Stimulated activated naive CD8-positive, alpha-beta T cell treated with anti-CD3 and anti-CD28 coated beads, Interleukin-15, Interleukin-2, amounts not matched to agents 100 ng/mL and 50 ng/mL, for 24 hours (primary cell): ENCODE measurements at regions not wholly inside any gene's neighbourhood (a gene's known extent, or its start where the extent isn't known, plus 50 kb on each side); places are given as distances from the start of the nearest gene placed in this dataset.

Experiments
- H3K27ac Mint-ChIP-seq: one replicate; pipeline ENCODE4 v1.8.0; 2021; ENCODE audit warnings: mild to moderate bottlenecking, mixed read lengths
- H3K27me3 Mint-ChIP-seq: one replicate; pipeline ENCODE4 v1.8.0; 2021; ENCODE audit warnings: mixed read lengths
- H3K36me3 Mint-ChIP-seq: one replicate; pipeline ENCODE4 v1.8.0; 2021; ENCODE audit warnings: low read depth, mixed read lengths
- H3K4me1 Mint-ChIP-seq: one replicate; pipeline ENCODE4 v1.8.0; 2021; ENCODE audit warnings: low read depth, mixed read lengths
- H3K4me3 Mint-ChIP-seq: one replicate; pipeline ENCODE4 v1.8.0; 2021; ENCODE audit warnings: mild to moderate bottlenecking, mixed read lengths
- H3K9me3 Mint-ChIP-seq: one replicate; pipeline ENCODE4 v1.8.0; 2021; ENCODE audit warnings: mixed read lengths

DNA sequence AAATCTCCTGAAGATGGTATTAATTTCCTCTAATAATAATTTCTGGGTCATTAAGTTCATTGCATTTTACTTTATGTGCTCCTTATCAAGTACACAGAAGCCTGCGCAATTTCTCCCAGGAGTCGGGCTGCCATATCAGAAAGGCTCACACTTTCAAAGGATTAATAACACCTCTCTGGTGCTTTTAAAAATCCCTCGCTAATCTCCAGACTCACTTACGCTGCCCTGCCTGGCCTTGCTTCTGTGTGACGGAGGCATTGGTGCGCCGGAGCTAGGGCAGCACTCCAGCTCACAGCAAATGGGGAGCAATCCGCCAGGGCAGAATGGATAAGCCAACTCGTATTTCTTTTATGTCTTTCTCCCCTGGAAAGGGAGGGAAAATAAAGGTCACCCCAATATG lies 300.8 kb downstream of the EFNB2 start:
- Mint-ChIP-seq H3K27ac (no peak overlapping the region), H3K9me3 (peaks cover 3% of the 10 kb centered on the region), H3K27me3 (no peaks in the 10 kb centered on the region), H3K36me3 (no peaks in the 10 kb centered on the region), H3K4me3 (no peak overlapping the region), H3K4me1 (no peaks in the 10 kb centered on the region)

DNA sequence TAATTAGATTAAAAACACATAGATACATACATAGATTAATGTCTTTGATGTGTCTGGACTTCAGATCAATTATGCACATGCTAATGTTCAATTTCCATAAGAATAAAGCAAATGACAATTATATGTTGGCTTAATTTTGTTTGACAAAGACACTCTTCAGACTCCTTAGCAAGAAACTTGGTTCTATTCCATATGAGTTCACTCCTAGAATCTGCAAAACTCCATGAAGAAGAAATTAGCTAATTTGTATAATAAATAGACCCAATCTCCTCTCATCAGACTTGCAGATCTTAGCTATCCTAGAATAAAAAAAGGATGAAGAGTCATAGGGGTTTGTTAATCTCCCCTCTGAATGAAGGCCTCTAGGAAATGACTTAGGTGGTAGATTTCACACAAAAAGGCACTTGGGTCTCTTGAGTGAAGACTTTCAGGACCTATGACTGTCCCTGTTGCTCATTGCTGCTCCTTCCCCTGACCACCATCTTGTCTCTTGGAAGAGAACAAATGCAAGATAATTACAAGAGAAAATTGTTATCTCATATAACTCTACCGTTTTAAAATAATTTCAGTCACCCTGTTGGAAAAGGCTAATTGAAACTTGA lies 302.2 kb downstream of the EFNB2 start:
- peaks cover 3% of the 10 kb centered on the region for H3K9me3 Mint-ChIP-seq
- H3K27ac Mint-ChIP-seq: no peak overlapping the region
- no peak overlapping the region for H3K4me3 Mint-ChIP-seq
- no peaks in the 10 kb centered on the region for H3K4me1 Mint-ChIP-seq
- H3K36me3 Mint-ChIP-seq: no peaks in the 10 kb centered on the region
- H3K27me3 Mint-ChIP-seq: no peaks in the 10 kb centered on the region

DNA sequence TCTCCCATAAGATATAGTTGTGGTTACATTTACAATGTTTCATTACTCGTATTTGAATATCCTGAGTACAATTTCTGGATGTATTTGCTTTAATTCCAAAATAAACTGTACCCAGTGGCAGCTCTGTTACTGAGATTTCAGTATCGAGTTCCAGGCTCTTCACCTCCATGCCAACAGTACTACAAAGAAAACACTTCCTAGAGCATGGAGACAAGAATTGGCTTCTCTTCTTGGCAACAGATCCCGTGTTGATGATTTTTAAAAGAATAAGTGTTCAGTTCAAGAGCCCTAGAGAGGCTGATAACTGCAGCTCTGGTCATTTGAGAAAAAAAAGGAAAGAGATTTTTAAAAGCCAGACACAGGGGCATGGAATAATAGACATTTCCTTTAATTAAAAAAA lies 302.8 kb downstream of the EFNB2 start:
- Mint-ChIP-seq H3K27me3 (no peaks in the 10 kb centered on the region), H3K27ac (no peak overlapping the region)

DNA sequence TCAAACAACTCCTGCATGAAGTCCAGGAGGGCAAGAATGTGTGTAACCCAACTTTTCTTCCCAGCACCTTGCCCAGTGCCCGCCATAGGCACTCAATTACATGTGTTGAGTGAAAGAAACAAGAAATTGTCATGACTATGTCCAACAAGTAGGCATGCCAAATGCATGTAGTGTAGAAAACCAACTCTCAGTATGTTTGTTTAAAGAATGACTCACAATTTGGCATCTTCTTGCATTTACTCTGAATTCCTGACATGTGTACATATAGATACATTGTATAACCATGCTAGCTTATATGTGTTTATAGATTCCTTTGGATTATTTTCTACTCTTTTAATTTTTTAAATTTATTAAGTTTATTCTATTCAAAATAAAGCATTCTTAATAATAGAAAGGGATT lies 305.0 kb downstream of the EFNB2 start:
- no peak overlapping the region for H3K27ac Mint-ChIP-seq
- H3K36me3 Mint-ChIP-seq: no peaks in the 10 kb centered on the region
- H3K4me3 Mint-ChIP-seq: no peak overlapping the region
- peaks cover 3% of the 10 kb centered on the region for H3K9me3 Mint-ChIP-seq
- H3K4me1 Mint-ChIP-seq: no peaks in the 10 kb centered on the region
- no peaks in the 10 kb centered on the region for H3K27me3 Mint-ChIP-seq

More for the DNA sequence above, 302.8 kb downstream of the EFNB2 start:
- Mint-ChIP-seq H3K9me3 (peaks cover 3% of the 10 kb centered on the region), H3K36me3 (no peaks in the 10 kb centered on the region), H3K4me1 (no peaks in the 10 kb centered on the region), H3K4me3 (no peak overlapping the region)

DNA sequence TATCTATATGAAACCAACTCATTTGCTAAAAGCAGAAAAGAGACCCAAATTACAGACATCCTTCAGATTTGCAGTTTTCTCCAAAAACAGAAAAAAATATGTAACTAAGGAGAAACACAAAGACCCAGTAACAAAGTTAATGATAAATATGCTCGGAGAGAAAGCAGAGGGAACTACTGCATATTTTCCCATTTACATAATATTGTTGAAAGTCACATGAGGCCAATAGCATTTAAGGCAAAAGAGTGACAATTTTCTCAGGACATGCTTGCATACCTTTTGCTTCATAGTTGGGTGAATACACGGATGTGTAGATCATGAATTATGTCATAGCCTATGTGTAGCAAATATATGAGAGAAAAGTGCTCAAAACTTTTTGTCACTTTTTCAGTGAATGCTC lies 310.3 kb downstream of the EFNB2 start:
- Mint-ChIP-seq H3K27ac (no peak overlapping the region), H3K9me3 (no peaks in the 10 kb centered on the region), H3K4me1 (no peaks in the 10 kb centered on the region), H3K4me3 (no peak overlapping the region), H3K27me3 (no peaks in the 10 kb centered on the region), H3K36me3 (no peaks in the 10 kb centered on the region)

- H3K4me3 Mint-ChIP-seq: no peak overlapping the region
- H3K36me3 Mint-ChIP-seq: no peaks in the 10 kb centered on the region
- H3K4me1 Mint-ChIP-seq: no peaks in the 10 kb centered on the region
- H3K9me3 Mint-ChIP-seq: no peaks in the 10 kb centered on the region
- no peaks in the 10 kb centered on the region for H3K27me3 Mint-ChIP-seq
- no peak overlapping the region for H3K27ac Mint-ChIP-seq
Observed at GRCh38 chr13:106220211-106220610, 315.3 kb downstream of the EFNB2 start.

- Mint-ChIP-seq H3K27me3 (peaks cover 3% of the 10 kb centered on the region), H3K9me3 (no peaks in the 10 kb centered on the region), H3K27ac (no peak overlapping the region), H3K4me1 (no peaks in the 10 kb centered on the region), H3K4me3 (no peak overlapping the region), H3K36me3 (no peaks in the 10 kb centered on the region)
Observed at GRCh38 chr13:106213028-106213757, 322.3 kb downstream of the EFNB2 start.

- Mint-ChIP-seq H3K27ac (no peak overlapping the region), H3K36me3 (no peaks in the 10 kb centered on the region), H3K27me3 (peaks cover 3% of the 10 kb centered on the region), H3K4me3 (no peak overlapping the region), H3K4me1 (no peaks in the 10 kb centered on the region), H3K9me3 (no peaks in the 10 kb centered on the region)
Observed at GRCh38 chr13:106212386-106213010, 323.0 kb downstream of the EFNB2 start.

DNA sequence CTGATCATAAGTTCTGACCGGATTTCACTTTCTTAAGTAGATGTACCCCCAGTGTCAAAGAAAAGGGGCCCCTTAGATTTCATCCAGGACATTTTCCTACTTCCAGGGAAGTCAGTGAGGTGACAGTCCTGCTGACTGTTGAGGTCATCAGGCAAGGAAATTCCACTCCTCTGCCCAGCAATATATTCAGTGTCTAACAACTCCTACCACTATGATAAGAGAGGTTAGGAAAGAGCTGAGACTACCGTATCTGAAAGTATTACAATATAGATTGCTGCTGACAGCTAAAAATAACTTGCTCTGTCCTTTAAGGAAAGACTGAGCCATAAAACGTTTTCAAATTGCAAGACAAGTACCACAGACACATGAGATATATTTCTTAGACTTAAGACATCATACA lies 325.1 kb downstream of the EFNB2 start:
- Mint-ChIP-seq H3K4me3 (no peak overlapping the region), H3K36me3 (no peaks in the 10 kb centered on the region), H3K27me3 (peaks cover 3% of the 10 kb centered on the region), H3K27ac (no peak overlapping the region), H3K9me3 (no peaks in the 10 kb centered on the region), H3K4me1 (no peaks in the 10 kb centered on the region)

DNA sequence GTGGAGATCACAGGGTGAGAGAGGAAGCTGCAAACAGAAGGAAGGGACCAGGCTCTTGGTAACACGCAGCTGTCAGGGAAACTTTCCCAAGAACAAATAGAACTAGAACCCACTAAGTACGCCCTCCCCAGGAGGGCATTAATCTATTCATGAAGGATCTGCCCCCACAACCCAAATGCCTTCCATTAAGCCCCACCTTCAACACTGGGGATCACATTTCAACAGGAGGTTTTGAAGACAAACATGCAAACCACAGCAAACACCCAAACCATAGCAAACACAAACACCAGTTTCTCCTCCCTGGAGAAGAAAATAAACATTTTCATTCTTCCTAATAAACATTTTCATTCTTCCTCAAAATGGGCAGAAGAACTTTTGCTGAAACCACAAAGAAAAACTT lies 329.6 kb downstream of the EFNB2 start:
- Mint-ChIP-seq H3K4me3 (no peak overlapping the region), H3K4me1 (no peaks in the 10 kb centered on the region), H3K27ac (no peak overlapping the region), H3K27me3 (peaks cover 3% of the 10 kb centered on the region), H3K36me3 (no peaks in the 10 kb centered on the region), H3K9me3 (no peaks in the 10 kb centered on the region)

- no peaks in the 10 kb centered on the region for H3K36me3 Mint-ChIP-seq
- H3K27me3 Mint-ChIP-seq: no peaks in the 10 kb centered on the region
- H3K4me3 Mint-ChIP-seq: no peak overlapping the region
- no peak overlapping the region for H3K27ac Mint-ChIP-seq
- H3K9me3 Mint-ChIP-seq: no peaks in the 10 kb centered on the region
- no peaks in the 10 kb centered on the region for H3K4me1 Mint-ChIP-seq
Observed at GRCh38 chr13:106197496-106197895, 338.0 kb downstream of the EFNB2 start.

- no peaks in the 10 kb centered on the region for H3K27me3 Mint-ChIP-seq
- no peak overlapping the region for H3K27ac Mint-ChIP-seq
- no peak overlapping the region for H3K4me3 Mint-ChIP-seq
- H3K36me3 Mint-ChIP-seq: no peaks in the 10 kb centered on the region
- no peaks in the 10 kb centered on the region for H3K4me1 Mint-ChIP-seq
- H3K9me3 Mint-ChIP-seq: peaks cover 11% of the 10 kb centered on the region
Observed at GRCh38 chr13:106187501-106188095, 347.9 kb downstream of the EFNB2 start.

DNA sequence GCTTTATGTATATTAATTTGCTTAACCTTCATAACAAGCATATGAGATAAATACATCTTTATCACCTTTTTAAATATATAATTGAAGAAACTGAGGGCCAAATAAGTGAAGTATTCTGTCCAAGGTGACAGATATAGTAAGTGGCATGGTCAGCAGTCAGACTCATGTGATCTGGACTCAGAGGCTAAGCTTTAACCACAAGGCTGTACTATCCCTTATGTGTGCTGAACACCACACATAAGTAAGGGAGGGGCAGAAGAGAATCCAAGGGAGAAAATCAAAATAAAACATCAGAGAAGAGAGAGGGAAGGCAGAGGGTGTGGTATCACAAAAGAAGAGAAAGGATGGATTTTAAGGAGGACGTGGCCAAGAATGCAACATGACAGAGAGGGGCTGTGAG lies 348.4 kb downstream of the EFNB2 start:
- Mint-ChIP-seq H3K4me3 (no peak overlapping the region), H3K36me3 (no peaks in the 10 kb centered on the region), H3K4me1 (no peaks in the 10 kb centered on the region), H3K27me3 (no peaks in the 10 kb centered on the region), H3K27ac (no peak overlapping the region), H3K9me3 (peaks cover 11% of the 10 kb centered on the region)

- Mint-ChIP-seq H3K9me3 (peaks cover 11% of the 10 kb centered on the region), H3K4me1 (no peaks in the 10 kb centered on the region), H3K36me3 (no peaks in the 10 kb centered on the region), H3K27me3 (no peaks in the 10 kb centered on the region), H3K4me3 (no peak overlapping the region), H3K27ac (no peak overlapping the region)
Observed at GRCh38 chr13:106186366-106187030, 349.0 kb downstream of the EFNB2 start.

- no peaks in the 10 kb centered on the region for H3K36me3 Mint-ChIP-seq
- H3K4me1 Mint-ChIP-seq: no peaks in the 10 kb centered on the region
- peaks cover 11% of the 10 kb centered on the region for H3K9me3 Mint-ChIP-seq
- H3K4me3 Mint-ChIP-seq: no peak overlapping the region
- no peaks in the 10 kb centered on the region for H3K27me3 Mint-ChIP-seq
- no peak overlapping the region for H3K27ac Mint-ChIP-seq
Observed at GRCh38 chr13:106184790-106185189, 350.7 kb downstream of the EFNB2 start.
